Hepatocyte (in vitro differentiated cells): ENCODE measurements at regions not wholly inside any gene's neighbourhood (a gene's known extent, or its start where the extent isn't known, plus 50 kb on each side); places are given as distances from the start of the nearest gene placed in this dataset.

Experiments used
- DNase-seq: peaks from one replicate; pipeline ENCODE4 v3.0.0-alpha.2; 2016; ENCODE audit warnings: low spot score
- H2AFZ ChIP-seq: fragments of 200-600 bp; sonication (generic); 2 replicates; pipeline ENCODE4 v1.6.0; 2016; ENCODE audit warnings: antibody characterized with exemption, mild to moderate bottlenecking
- H3K27ac ChIP-seq: fragments of 200-600 bp; sonication (generic); 2 replicates; pipeline ENCODE4 v1.5.1; 2016; ENCODE audit warnings: mild to moderate bottlenecking
- H3K27me3 ChIP-seq: fragments of 200-600 bp; sonication (generic); 2 replicates; pipeline ENCODE4 v1.6.1; 2016
- H3K36me3 ChIP-seq: fragments of 200-600 bp; sonication (generic); replicated peaks from 2 replicates; pipeline ENCODE4 v1.5.1; 2016; ENCODE audit warnings: low read depth; ENCODE audit not compliant: insufficient read depth
- H3K4me1 ChIP-seq: fragments of 200-600 bp; sonication (generic); 2 replicates; pipeline ENCODE4 v1.5.1; 2016; ENCODE audit warnings: mild to moderate bottlenecking, moderate library complexity; ENCODE audit not compliant: insufficient read depth
- H3K4me2 ChIP-seq: fragments of 200-600 bp; sonication (generic); 2 replicates; pipeline ENCODE4 v1.6.0; 2016
- H3K4me3 ChIP-seq: fragments of 200-600 bp; sonication (generic); 2 replicates; pipeline ENCODE4 v1.5.1; 2016; ENCODE audit warnings: mild to moderate bottlenecking
- H3K79me2 ChIP-seq: fragments of 200-600 bp; sonication (generic); 2 replicates; pipeline ENCODE4 v1.6.0; 2017; ENCODE audit warnings: mild to moderate bottlenecking
- H3K9me2 ChIP-seq: fragments of 200-600 bp; sonication (generic); replicated peaks from 2 replicates; pipeline ENCODE4 v1.6.0; 2017; ENCODE audit warnings: mild to moderate bottlenecking; ENCODE audit not compliant: insufficient read depth
- H3K9me3 ChIP-seq: fragments of 200-600 bp; sonication (generic); 2 replicates; pipeline ENCODE4 v1.5.1; 2016; ENCODE audit warnings: low read depth, mild to moderate bottlenecking
- H4K20me1 ChIP-seq: fragments of 200-600 bp; sonication (generic); 2 replicates; pipeline ENCODE4 v1.6.0; 2016; ENCODE audit warnings: mild to moderate bottlenecking; ENCODE audit not compliant: insufficient read depth, poor library complexity, severe bottlenecking
- EZH2 ChIP-seq: fragments of 200-600 bp; sonication (generic); IDR thresholded peaks from 2 replicates; pipeline ENCODE4 v1.6.1; 2016; ENCODE audit warnings: antibody characterized with exemption, mild to moderate bottlenecking, borderline replicate concordance
- EZH2phosphoT487 ChIP-seq: fragments of 200-600 bp; sonication (generic); IDR thresholded peaks from one replicate; pipeline ENCODE4 v1.6.1; 2018; ENCODE audit warnings: antibody characterized with exemption, mild to moderate bottlenecking, low read depth, moderate library complexity; ENCODE audit not compliant: unreplicated experiment, severe bottlenecking
- WGBS: methylation state at CpG from one replicate; pipeline ENCODE4 v1.1.6; 2016; ENCODE audit warnings: low lambda C conversion rate; ENCODE audit errors: missing lambda C conversion rate; 5-methylcytosine and 5-hydroxymethylcytosine counted together
- TF ChIP-seq, protein P1 (sequence below): fragments of 200-600 bp; sonication (generic); IDR thresholded peaks from 2 replicates; pipeline ENCODE4 v1.5.1; 2016; ENCODE audit warnings: antibody characterized with exemption, mild to moderate bottlenecking; ENCODE audit not compliant: poor library complexity

DNA sequence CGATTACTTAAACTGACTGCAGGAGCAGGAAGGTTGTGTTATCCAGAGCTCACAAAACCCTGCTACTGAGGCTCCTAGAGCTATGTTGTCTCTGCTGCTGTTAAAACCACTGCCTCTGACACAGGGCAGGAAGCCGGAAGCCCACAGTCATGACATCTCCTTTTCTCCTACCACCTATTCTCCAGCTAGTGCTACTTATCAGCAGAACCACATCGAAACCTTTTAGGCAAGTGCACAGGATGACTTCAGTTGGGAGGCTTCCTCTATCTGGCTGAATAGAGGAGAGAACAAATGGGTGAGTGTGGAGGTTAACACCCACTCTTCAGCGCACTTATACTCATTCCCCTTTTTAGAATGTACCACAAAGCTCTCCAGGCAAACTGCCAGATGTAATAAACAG is 638.0 kb downstream of the OTOL1 start:
- 89% methylated on average over 4 of the region's 4 CpGs for whole genome bisulfite sequencing
- no peaks in the 10 kb centered on the region for H3K9me2 ChIP-seq

DNA sequence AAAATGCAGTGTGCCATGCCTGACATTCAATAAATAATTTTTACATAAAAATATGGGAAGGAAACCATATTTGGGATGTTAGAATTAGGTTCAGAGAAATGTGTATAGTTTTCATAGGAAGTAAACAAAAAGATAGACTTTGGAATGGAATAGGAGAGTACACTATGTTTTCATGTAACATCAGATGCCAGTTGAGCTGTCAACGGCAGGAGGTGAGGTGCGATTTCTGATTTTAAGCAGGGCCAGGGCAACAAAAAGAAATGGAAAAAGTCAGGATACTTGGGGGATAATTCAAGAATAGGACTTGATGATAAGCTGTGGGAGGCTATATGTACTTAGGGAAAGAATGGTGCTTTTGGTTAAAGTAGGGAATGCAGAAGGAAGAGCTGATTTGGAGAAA is 639.5 kb downstream of the OTOL1 start:
- Histone ChIP-seq H3K4me1 (no peaks in the 10 kb centered on the region), H3K9me3 (no peaks in the 10 kb centered on the region), H3K4me2 (no peak overlapping the region), H3K27ac (no peak overlapping the region), H3K9me2 (no peaks in the 10 kb centered on the region), H2AFZ (no peak overlapping the region), H4K20me1 (no peaks in the 10 kb centered on the region), H3K4me3 (no peak overlapping the region), H3K36me3 (no peaks in the 10 kb centered on the region), H3K27me3 (no peaks in the 10 kb centered on the region), H3K79me2 (no peaks in the 10 kb centered on the region)
- DNase-seq: no peak
- TF ChIP-seq, protein P1, sequence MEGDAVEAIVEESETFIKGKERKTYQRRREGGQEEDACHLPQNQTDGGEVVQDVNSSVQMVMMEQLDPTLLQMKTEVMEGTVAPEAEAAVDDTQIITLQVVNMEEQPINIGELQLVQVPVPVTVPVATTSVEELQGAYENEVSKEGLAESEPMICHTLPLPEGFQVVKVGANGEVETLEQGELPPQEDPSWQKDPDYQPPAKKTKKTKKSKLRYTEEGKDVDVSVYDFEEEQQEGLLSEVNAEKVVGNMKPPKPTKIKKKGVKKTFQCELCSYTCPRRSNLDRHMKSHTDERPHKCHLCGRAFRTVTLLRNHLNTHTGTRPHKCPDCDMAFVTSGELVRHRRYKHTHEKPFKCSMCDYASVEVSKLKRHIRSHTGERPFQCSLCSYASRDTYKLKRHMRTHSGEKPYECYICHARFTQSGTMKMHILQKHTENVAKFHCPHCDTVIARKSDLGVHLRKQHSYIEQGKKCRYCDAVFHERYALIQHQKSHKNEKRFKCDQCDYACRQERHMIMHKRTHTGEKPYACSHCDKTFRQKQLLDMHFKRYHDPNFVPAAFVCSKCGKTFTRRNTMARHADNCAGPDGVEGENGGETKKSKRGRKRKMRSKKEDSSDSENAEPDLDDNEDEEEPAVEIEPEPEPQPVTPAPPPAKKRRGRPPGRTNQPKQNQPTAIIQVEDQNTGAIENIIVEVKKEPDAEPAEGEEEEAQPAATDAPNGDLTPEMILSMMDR: no peak
- TF ChIP-seq EZH2phosphoT487: no peak
- no peak for TF ChIP-seq EZH2
- WGBS: 95% methylated on average over 2 of the region's 2 CpGs

More for the DNA sequence above, 638.0 kb downstream of the OTOL1 start:
- Histone ChIP-seq H3K4me2 (no peak overlapping the region), H3K79me2 (no peaks in the 10 kb centered on the region), H3K27ac (no peak overlapping the region), H2AFZ (no peak overlapping the region), H3K36me3 (no peaks in the 10 kb centered on the region), H3K27me3 (no peaks in the 10 kb centered on the region), H3K4me1 (no peaks in the 10 kb centered on the region), H3K9me3 (no peaks in the 10 kb centered on the region), H3K4me3 (no peak overlapping the region), H4K20me1 (no peaks in the 10 kb centered on the region)
- no peak for TF ChIP-seq EZH2
- TF ChIP-seq, protein P1: no peak
- no peak for TF ChIP-seq EZH2phosphoT487
- DNase-seq: no peak

DNA sequence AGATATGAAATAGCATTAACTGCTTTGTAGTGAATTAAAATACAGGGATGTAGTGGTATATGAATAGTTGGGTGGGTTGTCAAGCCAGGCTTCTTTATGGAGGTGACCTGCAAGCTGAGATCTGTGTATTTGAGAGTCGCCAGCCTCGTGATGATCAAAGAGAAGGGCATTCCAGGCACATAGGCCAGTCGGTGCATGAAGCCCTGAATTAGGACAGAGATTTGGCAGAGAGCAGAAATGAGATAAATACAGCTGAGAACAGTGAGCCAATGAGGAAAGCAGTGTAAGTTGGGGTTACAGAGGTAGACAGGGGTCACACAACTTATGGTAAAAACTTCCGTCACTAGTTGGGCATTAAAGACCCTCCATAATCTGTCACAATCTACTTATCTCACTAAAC is 641.9 kb downstream of the OTOL1 start:
- Histone ChIP-seq H4K20me1 (no peaks in the 10 kb centered on the region), H3K9me3 (no peaks in the 10 kb centered on the region), H3K79me2 (no peaks in the 10 kb centered on the region), H3K4me3 (no peak overlapping the region), H3K9me2 (no peaks in the 10 kb centered on the region), H3K27ac (no peak overlapping the region), H3K4me2 (no peak overlapping the region), H3K36me3 (no peaks in the 10 kb centered on the region), H3K27me3 (no peaks in the 10 kb centered on the region), H2AFZ (no peak overlapping the region), H3K4me1 (no peaks in the 10 kb centered on the region)
- no peak for DNase-seq
- TF ChIP-seq, protein P1: no peak
- TF ChIP-seq EZH2: no peak
- TF ChIP-seq EZH2phosphoT487: no peak
- WGBS: 68% methylated on average over 4 of the region's 4 CpGs

DNA sequence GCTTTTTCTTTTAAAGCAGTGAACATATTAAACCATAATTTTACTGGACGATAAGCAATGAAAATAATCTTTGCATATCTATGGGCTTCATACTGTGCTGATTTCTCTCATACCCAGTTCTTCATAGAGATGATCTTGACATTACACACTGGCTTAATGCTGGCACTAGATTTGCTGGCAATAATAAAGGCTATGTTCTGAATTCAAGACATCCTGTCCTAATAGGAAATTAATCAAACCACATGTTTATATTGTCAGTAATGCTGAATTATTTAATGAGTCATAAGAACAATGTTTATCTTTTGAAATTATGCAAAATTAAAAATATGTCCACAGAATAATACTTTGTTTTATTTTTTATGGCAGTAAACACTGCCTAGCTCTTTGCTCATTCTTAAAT is 643.2 kb downstream of the OTOL1 start:
- WGBS: 89% methylated on average over 1 of the region's 1 CpG

More for the DNA sequence above, 643.2 kb downstream of the OTOL1 start:
- no peak for TF ChIP-seq EZH2phosphoT487
- TF ChIP-seq, protein P1: no peak
- no peak for TF ChIP-seq EZH2
- Histone ChIP-seq H3K9me2 (no peaks in the 10 kb centered on the region), H2AFZ (no peak overlapping the region), H3K9me3 (no peaks in the 10 kb centered on the region), H3K4me2 (no peak overlapping the region), H4K20me1 (no peaks in the 10 kb centered on the region), H3K4me3 (no peak overlapping the region), H3K36me3 (no peaks in the 10 kb centered on the region), H3K27ac (no peak overlapping the region), H3K79me2 (no peaks in the 10 kb centered on the region), H3K27me3 (no peaks in the 10 kb centered on the region), H3K4me1 (no peaks in the 10 kb centered on the region)
- no peak for DNase-seq
